ENCODE measurements at regions not wholly inside any gene's neighbourhood (a gene's known extent, or its start where the extent isn't known, plus 50 kb on each side); places are given as distances from the start of the nearest gene placed in this dataset.
A peak's percentile ranks its signal among the peaks of the same experiment; 100 is the strongest.
"Not testable (repeated sequence)": the region's sequence is repeated elsewhere in the genome, so short reads cannot be mapped to it uniquely, and the experiment has no call there.

DNA sequence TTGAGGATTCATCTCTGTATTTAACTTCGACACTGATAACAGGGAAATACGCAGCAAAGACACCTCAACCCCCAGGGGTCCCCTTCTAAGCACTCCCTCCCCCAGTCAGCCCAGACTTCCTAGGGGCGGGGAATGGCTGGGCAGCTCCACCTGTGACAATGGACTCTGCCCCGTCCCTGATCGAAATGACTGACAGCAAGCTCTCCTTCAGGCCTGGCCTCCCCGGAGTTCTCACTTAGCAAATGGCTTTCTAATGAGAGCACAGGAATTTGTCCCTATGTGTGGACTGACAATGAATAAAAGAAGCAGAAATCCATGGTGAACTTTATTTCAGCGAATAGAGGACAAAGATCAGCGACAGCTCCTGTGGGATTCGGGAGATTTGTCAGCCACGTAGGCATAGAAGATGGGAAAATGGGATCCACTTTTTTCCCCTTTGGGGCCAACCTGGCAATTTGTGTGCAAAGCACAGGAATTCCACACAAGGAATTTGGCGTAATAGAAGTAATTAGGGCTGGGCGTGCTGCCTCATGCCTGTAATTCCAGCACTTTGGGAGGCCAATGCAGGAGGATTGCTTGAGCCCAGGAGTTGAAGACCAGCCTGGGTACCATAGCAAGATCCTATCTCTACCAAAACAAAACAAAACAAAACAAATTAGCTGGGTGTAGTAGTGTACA, 63.8 kb downstream of the TNFAIP2 start:
- H3K27ac Mint-ChIP-seq = no peak overlapping the region
- peaks cover 4 to 5% of the 10 kb centered on the region in 2 donors for H3K4me1 Mint-ChIP-seq
- H3K27me3 Mint-ChIP-seq (ENCODE audit: low read depth in 3 of 3) = peaks cover 15 to 18% (median 16%) of the 10 kb centered on the region in 3 donors
- no peak overlapping the region for H3K4me3 Mint-ChIP-seq
- DNase-seq = no peak
- H3K9me3 Mint-ChIP-seq = no peaks in the 10 kb centered on the region
- no peaks in the 10 kb centered on the region for H3K36me3 Mint-ChIP-seq

DNA sequence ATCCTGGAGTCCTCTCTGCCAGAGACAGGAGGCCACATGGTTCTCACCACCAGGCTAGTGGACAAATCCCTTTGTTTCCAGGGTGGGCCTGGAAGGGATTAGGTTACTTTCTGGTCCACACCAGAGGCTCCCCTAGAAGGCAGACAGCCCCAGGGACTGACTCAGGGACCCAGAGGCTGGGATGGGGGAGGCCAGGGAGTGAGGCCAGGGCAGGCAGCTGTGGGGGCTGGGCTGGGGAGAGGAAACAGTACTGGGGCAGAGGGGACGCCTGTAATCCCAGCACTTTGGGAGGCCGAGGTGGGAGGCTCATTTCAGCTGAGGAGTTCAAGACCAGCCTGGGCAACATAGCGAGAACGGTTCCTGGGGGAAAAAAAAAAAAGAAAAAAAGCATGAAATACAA, 64.7 kb downstream of the TNFAIP2 start:
- Mint-ChIP-seq H3K27ac (no peak overlapping the region), H3K9me3 (no peaks in the 10 kb centered on the region), H3K4me3 (no peak overlapping the region), H3K27me3 (ENCODE audit: low read depth in 3 of 3) (peaks cover 15 to 18% (median 16%) of the 10 kb centered on the region in 3 donors), H3K4me1 (peaks cover 4 to 5% of the 10 kb centered on the region in 2 donors), H3K36me3 (no peaks in the 10 kb centered on the region)
- DNase-seq = no peak

- H3K36me3 Mint-ChIP-seq = no peaks in the 10 kb centered on the region
- DNase-seq = no peak
- no peaks in the 10 kb centered on the region for H3K9me3 Mint-ChIP-seq
- peaks cover 4 to 5% of the 10 kb centered on the region in 2 donors for H3K4me1 Mint-ChIP-seq
- peaks cover 12 to 16% (median 14%) of the 10 kb centered on the region in 3 donors for H3K27me3 Mint-ChIP-seq (ENCODE audit: low read depth in 3 of 3)
- no peak overlapping the region for H3K27ac Mint-ChIP-seq
- no peak overlapping the region for H3K4me3 Mint-ChIP-seq
Measured at GRCh38 chr14:103188810-103189480, 65.7 kb downstream of the TNFAIP2 start.

- Mint-ChIP-seq H3K9me3 (no peaks in the 10 kb centered on the region), H3K27ac (no peak overlapping the region), H3K27me3 (ENCODE audit: low read depth in 3 of 3) (peaks cover 14 to 16% (median 14%) of the 10 kb centered on the region in 3 donors), H3K36me3 (no peaks in the 10 kb centered on the region), H3K4me1 (peaks cover 4 to 5% of the 10 kb centered on the region in 2 donors), H3K4me3 (peak overlapping the region in 3 of 5 donors; percentile 17 to 39 (median 23))
- DNase-seq = no peak
Measured at GRCh38 chr14:103189481-103190470, 66.5 kb downstream of the TNFAIP2 start.

DNA sequence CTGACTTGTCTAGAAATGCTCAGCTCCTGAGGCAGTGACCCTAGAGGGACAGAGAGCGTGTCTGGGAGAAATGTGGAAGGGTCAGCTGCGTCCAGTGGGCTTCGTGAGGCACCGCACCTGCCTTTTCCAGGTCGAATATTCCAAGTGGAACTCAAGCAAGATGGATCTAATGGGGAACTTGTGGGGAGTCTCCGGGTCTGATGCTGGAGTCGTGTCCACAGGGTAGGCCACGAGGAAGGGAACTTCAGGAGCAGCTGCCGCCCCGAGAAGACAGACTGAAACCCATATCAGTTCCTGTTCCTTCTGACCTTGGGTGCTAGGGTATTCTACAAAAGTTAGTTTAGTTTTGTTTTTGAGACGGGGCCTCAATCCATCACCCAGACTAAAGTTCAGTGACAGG, 67.5 kb downstream of the TNFAIP2 start:
- Mint-ChIP-seq H3K27me3 (ENCODE audit: low read depth in 3 of 3) (peaks cover 14 to 15% (median 14%) of the 10 kb centered on the region in 3 donors), H3K4me3 (no peak overlapping the region), H3K27ac (no peak overlapping the region), H3K36me3 (no peaks in the 10 kb centered on the region), H3K4me1 (peaks cover 4 to 5% of the 10 kb centered on the region in 2 donors), H3K9me3 (no peaks in the 10 kb centered on the region)
- no peak for DNase-seq

DNA sequence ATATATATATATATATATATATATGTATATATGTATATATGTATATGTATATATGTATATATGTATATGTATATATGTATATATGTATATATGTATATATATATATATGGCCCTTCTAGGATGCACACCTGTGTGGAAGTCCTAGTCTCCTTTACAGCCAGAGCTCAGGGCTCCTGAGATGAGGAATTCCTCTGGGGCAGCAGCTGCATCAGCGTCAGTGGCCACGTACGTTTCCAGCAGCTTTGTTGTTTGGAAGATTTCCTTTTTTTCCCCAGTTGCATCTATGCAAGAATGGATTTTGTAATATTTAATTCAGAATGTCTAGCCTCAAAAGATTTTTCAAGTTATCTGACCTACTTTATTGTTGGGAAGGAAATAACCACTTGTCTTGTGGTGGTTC, 68.6 kb downstream of the TNFAIP2 start:
- Mint-ChIP-seq H3K27ac (no peak overlapping the region), H3K27me3 (ENCODE audit: low read depth in 3 of 3) (peaks cover 8 to 14% (median 13%) of the 10 kb centered on the region in 3 donors), H3K9me3 (no peaks in the 10 kb centered on the region), H3K4me1 (peaks cover 4 to 5% of the 10 kb centered on the region in 2 donors), H3K4me3 (no peak overlapping the region), H3K36me3 (no peaks in the 10 kb centered on the region)
- no peak for DNase-seq

DNA sequence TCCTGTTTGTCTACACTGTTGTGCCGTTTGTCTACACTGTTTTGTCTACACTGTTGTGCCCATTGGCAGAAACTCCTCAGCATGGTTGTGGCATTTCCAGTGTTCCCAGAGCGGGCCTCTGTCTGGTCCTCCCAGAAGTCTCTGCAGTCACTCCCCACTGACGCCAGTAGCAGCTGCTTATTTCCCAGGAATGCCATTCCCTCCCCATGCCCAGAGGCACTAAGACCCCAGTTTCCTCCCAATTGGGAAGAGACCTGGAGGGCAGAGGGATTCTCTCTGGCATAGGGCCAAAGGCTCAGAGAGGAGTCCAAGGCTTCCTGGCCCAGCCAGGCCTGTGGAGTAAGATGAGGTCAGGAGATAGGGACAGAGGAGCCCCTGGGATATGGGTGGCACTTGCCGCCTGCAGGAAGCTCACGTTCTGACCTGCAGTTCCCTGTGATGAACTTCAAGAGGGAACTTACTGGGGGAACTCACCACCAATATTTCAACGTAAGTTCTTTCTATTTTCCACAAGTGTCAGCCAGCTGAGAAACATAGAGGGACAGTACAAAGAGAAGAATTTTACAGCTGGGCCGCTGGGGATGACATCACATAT, 69.1 kb downstream of the TNFAIP2 start:
- H3K9me3 Mint-ChIP-seq = no peaks in the 10 kb centered on the region
- DNase-seq = no peak
- no peaks in the 10 kb centered on the region for H3K36me3 Mint-ChIP-seq
- H3K4me3 Mint-ChIP-seq = no peak overlapping the region
- no peak overlapping the region for H3K27ac Mint-ChIP-seq
- H3K4me1 Mint-ChIP-seq = peaks cover 4 to 5% of the 10 kb centered on the region in 2 donors
- peaks cover 7 to 12% (median 12%) of the 10 kb centered on the region in 3 donors for H3K27me3 Mint-ChIP-seq (ENCODE audit: low read depth in 3 of 3)

GRCh38 chr14:103192861-103193260, 69.6 kb downstream of the TNFAIP2 start:
- not testable (repeated sequence) for H3K9me3 Mint-ChIP-seq; DNase-seq; H3K4me1 Mint-ChIP-seq; H3K27ac Mint-ChIP-seq; H3K36me3 Mint-ChIP-seq; H3K27me3 Mint-ChIP-seq (ENCODE audit: low read depth in 3 of 3); H3K4me3 Mint-ChIP-seq

DNA sequence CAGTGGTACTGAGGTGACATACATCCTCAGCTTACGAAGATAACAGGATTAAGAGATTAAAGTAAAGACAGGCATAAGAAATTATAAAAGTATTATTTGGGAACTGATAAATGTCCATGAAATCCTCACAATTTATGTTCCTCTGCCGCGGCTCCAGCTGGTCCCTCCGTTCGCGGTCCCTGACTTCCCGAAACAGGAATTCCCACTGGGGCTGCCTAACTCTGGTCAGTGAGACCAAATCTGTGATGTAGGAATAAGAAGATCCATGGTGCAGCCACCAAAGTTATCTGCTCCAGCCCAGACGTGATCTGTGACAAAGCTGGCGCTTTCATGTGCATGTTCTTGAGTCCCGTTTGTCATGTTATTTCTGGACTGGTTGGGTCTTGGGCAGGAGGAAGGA, 70.2 kb downstream of the TNFAIP2 start:
- not testable (repeated sequence) for H3K4me3 Mint-ChIP-seq; H3K27ac Mint-ChIP-seq; DNase-seq; H3K4me1 Mint-ChIP-seq; H3K27me3 Mint-ChIP-seq (ENCODE audit: low read depth in 3 of 3); H3K9me3 Mint-ChIP-seq; H3K36me3 Mint-ChIP-seq

DNA sequence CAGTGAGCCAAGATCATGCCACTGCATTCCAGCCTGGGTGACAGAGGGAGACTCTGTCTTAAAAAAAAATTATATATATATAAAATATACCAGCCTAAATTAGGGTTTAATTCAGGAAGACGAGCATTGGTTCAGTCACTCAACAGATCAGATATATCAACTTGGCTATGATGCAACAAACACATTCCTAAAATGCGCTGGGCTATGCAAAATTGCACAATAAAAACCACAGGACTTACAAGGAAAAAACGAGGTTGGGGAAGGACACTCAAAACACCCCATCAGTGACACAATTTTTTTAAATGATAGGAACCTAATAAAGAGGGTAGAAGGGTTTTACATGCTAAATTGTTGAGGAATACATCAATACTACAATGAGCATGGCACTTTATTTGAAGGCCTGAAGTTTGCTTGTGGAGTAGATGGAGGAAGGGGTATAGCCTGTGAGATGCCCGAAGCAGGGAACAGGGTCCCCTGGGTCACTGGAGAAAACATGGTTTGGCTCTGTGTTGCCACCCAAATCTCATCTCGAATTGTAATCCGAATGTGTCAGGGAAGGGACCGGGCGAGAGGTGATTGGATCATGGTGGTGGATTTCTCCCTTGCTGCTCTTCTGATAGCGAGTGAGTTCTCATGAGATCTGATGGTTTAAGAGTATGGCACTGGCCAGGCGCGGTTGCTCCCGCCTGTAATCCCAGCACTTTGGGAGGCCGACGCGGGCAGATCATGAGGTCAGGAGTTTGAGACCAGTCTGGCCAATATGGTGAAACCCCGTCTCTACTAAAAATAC, 71.2 kb downstream of the TNFAIP2 start:
- no peaks in the 10 kb centered on the region for H3K9me3 Mint-ChIP-seq
- DNase-seq = no peak
- peaks cover 7 to 9% (median 7%) of the 10 kb centered on the region in 3 donors for H3K27me3 Mint-ChIP-seq (ENCODE audit: low read depth in 3 of 3)
- no peaks in the 10 kb centered on the region for H3K36me3 Mint-ChIP-seq
- H3K4me3 Mint-ChIP-seq = no peak overlapping the region
- H3K27ac Mint-ChIP-seq = no peak overlapping the region
- H3K4me1 Mint-ChIP-seq = no peaks in the 10 kb centered on the region

DNA sequence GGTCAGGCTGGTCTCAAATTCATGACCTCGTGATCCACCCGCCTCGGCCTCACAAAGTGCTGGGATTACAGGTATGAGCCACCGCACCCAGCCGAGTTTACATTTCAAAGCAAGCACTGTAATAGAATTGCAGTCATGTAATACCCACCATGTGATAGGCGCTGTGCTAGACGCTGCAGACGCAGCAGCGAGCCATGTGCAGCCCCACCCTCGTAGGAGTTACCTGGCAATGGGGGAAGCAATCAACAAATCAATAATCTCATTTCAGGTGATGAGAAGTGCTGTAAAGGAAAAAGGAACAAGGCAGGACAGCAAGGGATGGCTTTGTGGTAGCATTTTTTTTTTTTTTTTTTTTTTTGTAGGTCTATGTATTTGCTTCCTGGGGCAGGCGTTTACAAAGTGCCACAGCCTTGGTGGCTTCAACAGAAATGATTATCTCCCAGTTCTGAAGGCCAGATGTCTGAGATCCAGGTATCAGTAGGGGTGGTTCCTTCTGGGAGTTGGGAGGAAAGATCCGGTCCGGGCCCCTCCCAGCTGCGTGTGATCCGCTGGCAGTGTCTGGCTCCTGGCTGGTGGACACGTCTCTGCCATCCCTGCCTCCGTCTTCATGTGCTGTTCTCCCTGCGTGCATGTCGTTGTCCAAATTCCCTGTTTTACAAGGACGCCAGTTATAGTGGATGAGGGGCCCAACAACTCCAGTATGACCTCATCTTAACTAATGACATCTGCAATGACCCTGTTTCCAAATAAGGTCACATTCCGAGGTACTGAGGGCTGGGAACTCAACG, 72.8 kb downstream of the TNFAIP2 start:
- Mint-ChIP-seq H3K4me1 (no peaks in the 10 kb centered on the region), H3K4me3 (no peak overlapping the region), H3K27me3 (ENCODE audit: low read depth in 3 of 3) (peaks cover 1 to 7% (median 4%) of the 10 kb centered on the region in 3 donors), H3K36me3 (no peaks in the 10 kb centered on the region), H3K27ac (no peak overlapping the region), H3K9me3 (peaks cover 0 to 3% (median 0%) of the 10 kb centered on the region in 6 donors)
- no peak for DNase-seq

GRCh38 chr14:103196716-103197115, 73.5 kb downstream of the TNFAIP2 start:
- Mint-ChIP-seq H3K4me1 (no peaks in the 10 kb centered on the region), H3K36me3 (no peaks in the 10 kb centered on the region), H3K27ac (no peak overlapping the region), H3K4me3 (no peak overlapping the region), H3K9me3 (peaks cover 0 to 3% (median 0%) of the 10 kb centered on the region in 6 donors), H3K27me3 (ENCODE audit: low read depth in 3 of 3) (peaks cover 2 to 8% (median 4%) of the 10 kb centered on the region in 3 donors)
- DNase-seq = no peak

Measured in immature natural killer cell (primary cell).